Astrocyte (in vitro differentiated cells and primary cell): ENCODE measurements at regions not wholly inside any gene's neighbourhood (a gene's known extent, or its start where the extent isn't known, plus 50 kb on each side); places are given as distances from the start of the nearest gene placed in this dataset.

Source experiments
- EZH2 ChIP-seq: IDR thresholded peaks from 2 replicates; pipeline ENCODE4 v1.6.1; 2012; ENCODE audit warnings: mild to moderate bottlenecking, low read length, inconsistent platforms; ENCODE audit not compliant: insufficient read depth
- TF ChIP-seq, protein P1 (sequence below): IDR thresholded peaks from 2 replicates; pipeline ENCODE4 v1.5.1; 2011; ENCODE audit warnings: low read depth, mild to moderate bottlenecking, inconsistent platforms, low read length, moderate library complexity; ENCODE audit not compliant: insufficient read depth

GRCh38 chr6:119686644-119687043 is 337.1 kb upstream of the MAN1A1 start:
- TF ChIP-seq, protein P1, sequence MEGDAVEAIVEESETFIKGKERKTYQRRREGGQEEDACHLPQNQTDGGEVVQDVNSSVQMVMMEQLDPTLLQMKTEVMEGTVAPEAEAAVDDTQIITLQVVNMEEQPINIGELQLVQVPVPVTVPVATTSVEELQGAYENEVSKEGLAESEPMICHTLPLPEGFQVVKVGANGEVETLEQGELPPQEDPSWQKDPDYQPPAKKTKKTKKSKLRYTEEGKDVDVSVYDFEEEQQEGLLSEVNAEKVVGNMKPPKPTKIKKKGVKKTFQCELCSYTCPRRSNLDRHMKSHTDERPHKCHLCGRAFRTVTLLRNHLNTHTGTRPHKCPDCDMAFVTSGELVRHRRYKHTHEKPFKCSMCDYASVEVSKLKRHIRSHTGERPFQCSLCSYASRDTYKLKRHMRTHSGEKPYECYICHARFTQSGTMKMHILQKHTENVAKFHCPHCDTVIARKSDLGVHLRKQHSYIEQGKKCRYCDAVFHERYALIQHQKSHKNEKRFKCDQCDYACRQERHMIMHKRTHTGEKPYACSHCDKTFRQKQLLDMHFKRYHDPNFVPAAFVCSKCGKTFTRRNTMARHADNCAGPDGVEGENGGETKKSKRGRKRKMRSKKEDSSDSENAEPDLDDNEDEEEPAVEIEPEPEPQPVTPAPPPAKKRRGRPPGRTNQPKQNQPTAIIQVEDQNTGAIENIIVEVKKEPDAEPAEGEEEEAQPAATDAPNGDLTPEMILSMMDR, result no peak
- TF ChIP-seq EZH2, result no peak
